OCI-M1 (cell line): ENCODE measurements at regions not wholly inside any gene's neighbourhood (a gene's known extent, or its start where the extent isn't known, plus 50 kb on each side); places are given as distances from the start of the nearest gene placed in this dataset.

Experiments used
- DNase-seq: peaks from one replicate; lab custom pipeline; 2025; lab: John Stamatoyannopoulos, UW

DNA sequence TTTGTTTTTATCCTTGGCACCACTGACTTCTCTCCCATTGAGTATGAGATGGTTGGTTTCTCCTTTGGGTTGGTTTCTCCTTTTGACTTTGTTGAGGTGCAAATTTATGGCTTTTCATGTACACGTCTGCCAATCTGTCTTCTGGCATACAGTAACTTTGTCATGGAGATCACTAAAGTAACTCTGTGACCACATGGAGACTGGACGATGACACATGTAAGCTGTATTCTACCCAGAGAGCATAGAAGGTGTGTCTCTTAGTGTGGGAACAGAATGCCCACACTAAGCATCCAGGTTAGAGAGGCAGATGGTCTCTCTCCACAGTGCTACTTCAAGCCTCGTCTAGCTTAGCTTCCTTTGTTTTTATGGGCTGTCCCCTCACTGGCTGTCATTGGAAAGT is 897.5 kb downstream of the SUCLG1 start:
- no peak for DNase-seq

DNA sequence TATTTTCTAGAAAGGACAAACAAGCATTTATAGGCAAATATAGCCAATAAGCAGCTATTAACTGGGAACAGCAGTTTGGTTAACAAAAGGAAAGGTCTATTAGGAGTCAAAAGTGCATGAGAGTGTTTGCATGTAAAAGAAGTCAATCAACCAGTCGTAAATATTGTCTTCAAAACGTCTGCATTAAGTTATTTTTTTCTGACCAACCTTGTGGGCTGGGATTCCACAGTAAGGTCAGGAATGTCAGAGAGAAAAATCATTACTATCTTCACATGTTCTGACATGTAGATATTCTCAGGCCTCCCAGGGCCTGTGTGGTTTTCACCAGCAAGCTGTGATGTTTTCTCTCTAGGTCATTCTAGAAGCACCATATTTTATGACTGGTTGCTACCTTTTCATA is 922.5 kb downstream of the SUCLG1 start:
- DNase-seq: no peak

GRCh38 chr2:83534416-83534815 is 924.7 kb downstream of the SUCLG1 start:
- no peak for DNase-seq

- no peak for DNase-seq
Observed at GRCh38 chr2:83531206-83531826, 927.8 kb downstream of the SUCLG1 start.

- no peak for DNase-seq
Observed at GRCh38 chr2:83528767-83529166, 930.3 kb downstream of the SUCLG1 start.

- DNase-seq: no peak
Observed at GRCh38 chr2:83522891-83523493, 936.1 kb downstream of the SUCLG1 start.

DNA sequence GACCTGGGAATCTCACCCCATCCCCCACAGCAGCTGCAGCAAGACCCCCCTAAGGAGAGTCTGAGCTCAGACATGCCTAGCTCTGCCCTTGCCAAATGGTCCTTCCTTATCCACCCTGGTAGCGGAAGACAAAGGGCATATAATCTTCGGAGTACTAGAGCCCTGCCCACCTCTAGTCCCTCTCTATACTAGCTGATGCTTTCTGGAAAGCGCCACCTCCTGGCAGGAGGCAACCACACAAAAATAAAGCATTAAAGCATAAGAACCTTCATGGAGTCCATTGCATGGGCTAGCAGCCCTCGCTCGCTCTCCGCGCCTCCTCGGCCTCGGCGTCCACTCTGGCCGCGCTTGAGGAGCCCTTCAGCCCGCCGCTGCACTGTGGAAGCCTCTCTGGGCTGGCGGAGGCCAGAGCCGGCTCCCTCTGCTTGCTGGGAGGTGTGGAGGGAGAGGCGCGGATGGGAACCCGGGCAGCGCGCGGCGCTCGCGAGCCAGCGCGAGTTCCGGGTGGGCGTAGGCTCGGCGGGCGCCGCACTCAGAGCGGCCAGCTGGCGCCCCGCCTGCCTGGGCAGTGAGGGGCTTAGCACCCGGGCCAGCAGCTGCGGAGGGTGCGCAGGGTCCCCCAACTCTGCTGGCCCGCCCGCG is 941.2 kb downstream of the SUCLG1 start:
- no peak for DNase-seq

DNA sequence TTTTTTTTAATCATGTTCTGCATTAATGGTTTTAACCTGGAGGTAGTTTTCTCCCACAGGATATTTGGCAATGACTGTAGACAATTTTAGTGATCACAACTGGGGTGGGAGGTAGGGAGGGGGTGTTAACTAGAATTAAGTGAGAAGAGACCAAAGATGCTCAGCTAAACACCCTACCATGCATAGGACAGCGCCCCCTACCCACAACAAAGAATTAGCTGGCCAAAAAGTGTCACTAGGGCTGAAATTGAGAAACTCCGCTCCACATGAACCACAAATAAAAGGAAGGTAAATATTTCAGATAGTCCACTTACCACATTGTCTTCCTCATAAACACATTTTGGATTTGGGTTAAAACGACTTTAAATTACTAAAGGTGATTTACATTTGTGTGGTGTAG is 942.6 kb downstream of the SUCLG1 start:
- DNase-seq: peak; percentile 1

GRCh38 chr2:83487451-83487850 is 971.6 kb downstream of the SUCLG1 start:
- DNase-seq: no peak

GRCh38 chr2:83481436-83481835 is 977.6 kb downstream of the SUCLG1 start:
- DNase-seq: no peak

GRCh38 chr2:83478037-83478436 is 981.0 kb downstream of the SUCLG1 start:
- no peak for DNase-seq

GRCh38 chr2:83475371-83475770 is 983.7 kb downstream of the SUCLG1 start:
- DNase-seq: no peak

GRCh38 chr2:83471655-83472054 is 987.4 kb downstream of the SUCLG1 start:
- no peak for DNase-seq

DNA sequence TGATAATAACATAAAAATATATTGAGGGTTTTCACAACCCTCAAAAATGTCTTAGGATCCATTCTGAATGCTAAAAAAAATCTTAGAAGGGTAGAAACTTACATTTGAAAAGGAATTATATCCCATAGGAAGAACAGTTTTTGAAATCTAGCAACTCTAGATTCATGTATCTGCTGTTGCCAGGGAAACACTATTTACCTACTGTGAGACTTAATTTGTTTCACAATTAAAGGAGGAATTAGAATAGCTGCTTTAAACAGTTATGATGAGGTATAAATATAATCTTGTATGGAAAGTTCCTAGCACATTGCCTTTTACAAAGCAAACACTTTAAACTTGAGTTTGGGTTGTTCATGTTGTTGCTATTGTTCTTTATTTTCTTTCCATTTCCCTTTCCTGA is 988.2 kb downstream of the SUCLG1 start:
- no peak for DNase-seq

DNA sequence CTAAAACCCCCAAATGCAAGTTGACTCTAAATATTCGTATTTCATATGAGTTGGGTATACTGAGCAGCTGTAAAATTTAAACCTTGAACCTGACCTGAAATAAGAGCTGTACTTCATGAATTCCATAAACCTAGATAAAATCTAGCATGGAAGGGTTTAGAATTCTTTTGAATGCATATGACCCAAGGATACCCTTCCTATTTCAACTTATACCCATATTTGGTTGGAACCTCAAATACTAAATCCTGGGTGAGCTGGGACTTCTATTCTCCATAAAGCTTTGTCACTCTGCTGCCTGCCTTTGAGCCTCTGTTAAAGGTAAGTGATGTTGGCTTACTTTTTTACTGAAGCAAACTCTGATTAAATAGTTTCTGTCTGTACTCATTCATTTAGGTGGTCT is 994.6 kb downstream of the SUCLG1 start:
- no peak for DNase-seq

GRCh38 chr2:83462881-83463280 is 996.2 kb downstream of the SUCLG1 start:
- DNase-seq: peak; percentile 24

- DNase-seq: no peak
Observed at GRCh38 chr2:83461135-83461534, 997.9 kb downstream of the SUCLG1 start.

DNA sequence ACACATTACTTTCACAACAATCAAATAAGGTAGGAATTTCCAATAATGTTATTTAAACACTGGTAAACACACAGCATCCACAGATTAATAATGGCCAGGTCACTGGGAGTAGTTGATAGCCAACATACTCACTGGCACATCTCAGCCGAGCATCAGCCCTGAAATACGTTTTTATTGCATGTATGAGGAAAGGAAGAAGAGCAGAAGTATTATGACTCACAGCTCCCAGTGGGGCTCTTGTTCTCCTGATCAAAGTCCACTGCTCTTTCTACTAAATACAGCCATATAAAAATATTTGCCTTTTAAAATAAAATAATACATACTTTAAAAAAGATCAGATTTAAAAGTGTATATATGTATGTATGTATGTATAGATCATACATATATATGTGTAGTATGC is 999.6 kb downstream of the SUCLG1 start:
- no peak for DNase-seq

DNA sequence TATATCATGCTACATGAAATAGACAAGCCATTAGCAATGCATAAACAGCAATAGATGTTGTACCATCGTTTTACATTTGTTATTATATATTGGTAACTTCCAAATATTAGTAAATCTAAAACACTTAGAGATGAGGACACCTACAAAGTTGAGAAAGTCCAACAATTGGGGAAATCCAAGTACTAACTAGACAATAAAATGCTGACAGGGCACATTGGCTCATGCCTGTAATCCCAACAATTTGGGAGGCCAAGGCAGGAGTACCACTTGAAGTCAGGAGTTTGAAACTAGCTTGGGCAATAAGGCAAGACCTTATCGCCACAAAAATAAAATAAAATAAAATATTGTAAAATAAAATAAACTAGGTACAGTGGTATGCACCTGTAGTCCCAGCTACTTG is 1023.1 kb downstream of the SUCLG1 start:
- no peak for DNase-seq

- no peak for DNase-seq
Observed at GRCh38 chr2:83420993-83421392, 1038.1 kb downstream of the SUCLG1 start.

- DNase-seq: peak; percentile 1
Observed at GRCh38 chr2:83394134-83394904, 1064.8 kb downstream of the SUCLG1 start.

GRCh38 chr2:83388804-83389203 is 1070.3 kb downstream of the SUCLG1 start:
- peak; percentile 17 for DNase-seq

DNA sequence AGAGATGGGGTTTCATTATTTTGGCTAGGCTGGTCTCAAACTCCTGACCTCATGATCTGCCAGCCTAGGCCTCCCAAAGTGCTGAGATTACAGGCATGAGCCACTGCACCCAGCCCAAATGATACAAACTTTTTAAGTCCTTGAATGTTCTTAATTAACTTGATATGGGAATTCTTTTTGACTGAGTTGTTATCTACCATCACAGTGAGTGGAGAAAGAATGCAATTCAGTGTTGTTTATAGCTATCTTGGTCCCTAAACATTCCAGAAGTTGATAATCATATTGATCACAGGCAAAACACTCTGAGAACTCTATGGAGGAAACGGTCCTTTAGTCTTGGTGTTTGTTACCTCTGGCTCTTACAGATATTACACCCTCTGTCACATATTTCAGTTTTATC is 1072.5 kb downstream of the SUCLG1 start:
- no peak for DNase-seq
